ENCODE measurements at regions not wholly inside any gene's neighbourhood (a gene's known extent, or its start where the extent isn't known, plus 50 kb on each side); places are given as distances from the start of the nearest gene placed in this dataset.

DNA sequence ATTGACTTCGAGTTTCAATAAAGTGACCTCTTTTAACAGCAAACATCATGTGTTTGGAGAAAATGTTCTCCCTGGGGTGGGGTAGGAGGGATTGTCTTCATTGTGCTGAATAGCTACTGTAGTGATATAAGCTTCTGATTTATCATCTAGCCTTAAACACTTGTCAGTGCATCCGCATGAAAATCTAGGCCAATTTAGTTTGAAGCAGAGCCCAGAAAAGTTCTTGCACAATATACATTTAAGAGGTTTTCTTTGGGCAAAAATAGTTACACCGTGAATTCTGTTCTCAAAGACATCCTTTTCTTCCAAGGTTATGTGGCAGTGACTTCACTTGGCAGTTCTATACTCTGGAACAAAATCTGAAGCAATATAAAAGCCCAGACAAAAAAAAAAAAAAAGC lies 136.0 kb upstream of the IFNG-AS1 start:
- no peak overlapping the region for H3K27ac ChIP-seq
- TF ChIP-seq, protein P1, sequence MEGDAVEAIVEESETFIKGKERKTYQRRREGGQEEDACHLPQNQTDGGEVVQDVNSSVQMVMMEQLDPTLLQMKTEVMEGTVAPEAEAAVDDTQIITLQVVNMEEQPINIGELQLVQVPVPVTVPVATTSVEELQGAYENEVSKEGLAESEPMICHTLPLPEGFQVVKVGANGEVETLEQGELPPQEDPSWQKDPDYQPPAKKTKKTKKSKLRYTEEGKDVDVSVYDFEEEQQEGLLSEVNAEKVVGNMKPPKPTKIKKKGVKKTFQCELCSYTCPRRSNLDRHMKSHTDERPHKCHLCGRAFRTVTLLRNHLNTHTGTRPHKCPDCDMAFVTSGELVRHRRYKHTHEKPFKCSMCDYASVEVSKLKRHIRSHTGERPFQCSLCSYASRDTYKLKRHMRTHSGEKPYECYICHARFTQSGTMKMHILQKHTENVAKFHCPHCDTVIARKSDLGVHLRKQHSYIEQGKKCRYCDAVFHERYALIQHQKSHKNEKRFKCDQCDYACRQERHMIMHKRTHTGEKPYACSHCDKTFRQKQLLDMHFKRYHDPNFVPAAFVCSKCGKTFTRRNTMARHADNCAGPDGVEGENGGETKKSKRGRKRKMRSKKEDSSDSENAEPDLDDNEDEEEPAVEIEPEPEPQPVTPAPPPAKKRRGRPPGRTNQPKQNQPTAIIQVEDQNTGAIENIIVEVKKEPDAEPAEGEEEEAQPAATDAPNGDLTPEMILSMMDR (IDR thresholded peaks at IDR 0.05), result no peak
- TF ChIP-seq POLR2A (IDR thresholded peaks at IDR 0.05) (no peak), EP300 (IDR thresholded peaks at IDR 0.05) (no peak)
- no peaks in the 10 kb centered on the region for H3K4me1 ChIP-seq (ENCODE audit: insufficient read depth)
- intact Hi-C loops (cut with DNase I), result no loop called here
- no peak for DNase-seq
- peaks cover 0 to 3% of the 10 kb centered on the region in 2 donors for H3K9me3 ChIP-seq
- no peaks in the 10 kb centered on the region for H3K27me3 ChIP-seq
- 29 to 51% (median 49%) methylated on average over 3 of the region's 3 CpGs for WGBS, 3 donors
- H3K4me3 ChIP-seq, result no peak overlapping the region
- H3K36me3 ChIP-seq, result no peaks in the 10 kb centered on the region

DNA sequence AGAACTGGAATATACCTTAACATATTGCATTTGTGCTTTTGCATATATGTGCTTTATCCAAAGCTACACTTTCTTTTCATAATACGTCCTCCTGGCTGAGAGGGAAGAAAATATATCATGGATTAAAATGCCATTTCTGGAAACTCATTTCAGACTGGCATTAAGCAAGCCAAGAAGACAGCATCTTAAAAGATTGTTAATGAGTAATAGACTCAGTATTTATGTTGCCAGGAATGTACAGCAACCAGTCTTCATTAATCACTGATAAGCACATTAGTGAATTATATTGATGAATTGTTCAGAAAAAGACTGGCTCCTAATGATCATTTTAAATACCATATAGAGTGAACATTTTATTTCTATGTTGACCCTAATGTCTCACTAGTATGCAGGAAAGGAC lies 134.9 kb upstream of the IFNG-AS1 start:
- WGBS, 3 donors, result 40 to 67% (median 58%) methylated on average over 1 of the region's 1 CpG
- no peaks in the 10 kb centered on the region for H3K27me3 ChIP-seq
- TF ChIP-seq EP300 (IDR thresholded peaks at IDR 0.05), result no peak
- TF ChIP-seq, protein P1 (IDR thresholded peaks at IDR 0.05), result no peak
- TF ChIP-seq POLR2A (IDR thresholded peaks at IDR 0.05), result no peak

DNA sequence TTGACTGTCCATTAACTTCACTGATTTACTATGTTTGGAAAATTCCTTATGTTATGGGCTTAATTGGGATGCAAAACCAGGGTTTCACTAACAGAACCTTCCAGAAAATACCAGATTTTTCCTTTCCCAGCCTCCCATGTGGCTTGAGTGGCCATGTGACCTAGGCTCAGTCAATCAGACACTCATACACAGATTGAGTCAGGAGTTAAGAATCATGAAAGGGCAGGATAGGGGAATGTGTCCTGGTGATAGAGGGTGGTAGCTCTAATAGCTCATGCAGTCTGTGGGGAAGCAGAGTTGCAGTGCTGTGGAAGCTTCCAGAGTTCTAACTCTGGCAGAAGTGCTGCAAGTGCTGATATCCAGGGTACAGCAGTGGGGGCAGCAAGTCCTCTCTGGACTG lies 134.1 kb upstream of the IFNG-AS1 start:
- no peaks in the 10 kb centered on the region for H3K4me1 ChIP-seq (ENCODE audit: insufficient read depth)
- H3K36me3 ChIP-seq, result no peaks in the 10 kb centered on the region
- H3K27me3 ChIP-seq, result no peaks in the 10 kb centered on the region
- no peak overlapping the region for H3K27ac ChIP-seq
- no peak for DNase-seq
- intact Hi-C loops (cut with DNase I), result no loop called here
- H3K4me3 ChIP-seq, result no peak overlapping the region
- TF ChIP-seq, protein P1 (IDR thresholded peaks at IDR 0.05), result no peak
- no peak for TF ChIP-seq EP300 (IDR thresholded peaks at IDR 0.05)
- TF ChIP-seq POLR2A (IDR thresholded peaks at IDR 0.05), result no peak
- peaks cover 0 to 3% of the 10 kb centered on the region in 2 donors for H3K9me3 ChIP-seq

More for the DNA sequence above, 134.9 kb upstream of the IFNG-AS1 start:
- Histone ChIP-seq H3K4me1 (ENCODE audit: insufficient read depth) (no peaks in the 10 kb centered on the region), H3K9me3 (peaks cover 0 to 3% of the 10 kb centered on the region in 2 donors), H3K4me3 (no peak overlapping the region), H3K27ac (no peak overlapping the region), H3K36me3 (no peaks in the 10 kb centered on the region)
- intact Hi-C loops (cut with DNase I), result no loop called here
- no peak for DNase-seq

DNA sequence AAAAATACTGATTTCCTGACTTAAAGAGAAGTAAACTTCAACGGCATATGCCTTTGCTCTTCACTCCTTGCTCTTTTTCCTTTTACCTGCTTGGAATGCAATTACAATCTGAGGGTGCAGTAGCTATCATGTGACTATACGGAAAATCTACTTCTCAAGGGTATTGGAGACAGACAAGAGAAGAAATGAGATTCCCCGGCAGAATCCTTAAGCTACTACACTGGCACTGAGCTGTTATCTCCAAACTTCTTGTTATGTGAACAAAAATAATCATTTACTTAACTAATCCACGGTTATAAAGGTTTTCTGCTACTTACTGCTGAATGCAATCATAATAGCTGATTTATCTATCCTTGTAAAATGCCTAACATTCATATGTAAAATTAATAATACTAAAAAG lies 118.0 kb upstream of the IFNG-AS1 start:
- 68 to 81% (median 70%) methylated on average over 4 of the region's 4 CpGs for WGBS, 3 donors
- TF ChIP-seq, protein P1 (IDR thresholded peaks at IDR 0.05), result no peak
- TF ChIP-seq POLR2A (IDR thresholded peaks at IDR 0.05) (no peak), EP300 (IDR thresholded peaks at IDR 0.05) (no peak)
- no peaks in the 10 kb centered on the region for H3K9me3 ChIP-seq

DNA sequence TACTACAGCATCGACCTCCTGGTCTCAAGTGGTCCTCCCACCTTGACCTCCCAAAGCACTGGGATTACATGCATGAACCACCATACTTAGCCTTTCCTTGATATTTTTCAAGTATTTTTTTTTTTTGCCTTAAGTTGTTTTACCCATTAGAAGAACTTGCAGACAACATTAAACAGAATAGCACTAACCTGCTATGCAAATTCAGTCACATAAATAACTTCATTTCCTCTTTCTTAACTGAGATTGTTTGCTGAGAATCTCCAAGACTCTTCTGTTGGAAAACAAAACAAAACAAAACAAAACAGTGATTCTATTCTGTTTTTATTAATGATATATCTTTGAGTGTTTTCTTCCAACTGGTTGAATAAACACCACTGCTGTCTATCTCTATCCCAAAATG lies 115.9 kb upstream of the IFNG-AS1 start:
- no peak for DNase-seq
- TF ChIP-seq, protein P1 (IDR thresholded peaks at IDR 0.05), result no peak
- TF ChIP-seq EP300 (IDR thresholded peaks at IDR 0.05), result no peak
- no peak for TF ChIP-seq POLR2A (IDR thresholded peaks at IDR 0.05)
- intact Hi-C loops (cut with DNase I), result no loop called here
- no peaks in the 10 kb centered on the region for H3K4me1 ChIP-seq (ENCODE audit: insufficient read depth)
- no peaks in the 10 kb centered on the region for H3K36me3 ChIP-seq
- 76 to 85% (median 79%) methylated on average over 1 of the region's 1 CpG for WGBS, 3 donors
- H3K4me3 ChIP-seq, result no peak overlapping the region
- no peaks in the 10 kb centered on the region for H3K9me3 ChIP-seq
- H3K27ac ChIP-seq, result no peak overlapping the region
- H3K27me3 ChIP-seq, result no peaks in the 10 kb centered on the region

More for the DNA sequence above, 118.0 kb upstream of the IFNG-AS1 start:
- Histone ChIP-seq H3K27me3 (no peaks in the 10 kb centered on the region), H3K4me1 (ENCODE audit: insufficient read depth) (no peaks in the 10 kb centered on the region), H3K27ac (no peak overlapping the region), H3K36me3 (no peaks in the 10 kb centered on the region), H3K4me3 (no peak overlapping the region)
- DNase-seq, result no peak
- intact Hi-C loops (cut with DNase I), result no loop called here

All from ovary (tissue), 7 donors.